ENCODE measurements at regions not wholly inside any gene's neighbourhood (a gene's known extent, or its start where the extent isn't known, plus 50 kb on each side); places are given as distances from the start of the nearest gene placed in this dataset.

DNA sequence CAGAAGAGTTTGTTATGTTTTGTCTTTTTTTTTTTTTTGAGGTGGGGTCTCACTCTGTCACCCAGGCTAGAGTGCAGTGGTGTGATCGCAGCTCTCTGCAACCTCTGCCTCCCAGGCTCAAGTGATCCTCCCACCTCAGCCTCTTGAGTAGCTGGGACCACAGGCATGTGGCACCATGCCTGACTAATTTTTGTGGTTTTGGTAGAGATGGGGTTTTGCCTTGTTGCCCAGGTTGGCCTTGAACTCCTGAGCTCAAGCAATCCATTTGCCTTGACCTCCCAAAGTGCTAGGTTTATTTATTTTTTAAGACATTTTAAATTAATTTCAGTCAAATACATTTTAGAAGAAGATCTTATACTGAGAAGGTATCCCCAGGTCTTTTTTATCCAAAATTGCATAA is 366.7 kb downstream of the KCNJ2 start:
- POLR2A ChIA-PET (ENCODE audit: unreplicated experiment): no interaction called here

More for the DNA sequence above, 366.7 kb downstream of the KCNJ2 start:
- Histone ChIP-seq H4K5ac (ENCODE audit: low read depth, low read length) (no peak overlapping the region), H3K14ac (replicated peaks; ENCODE audit: low read depth, low read length) (no peak overlapping the region), H2BK120ac (ENCODE audit: low read depth, low read length) (no peak overlapping the region), H3K18ac (ENCODE audit: low read depth, low read length) (no peak overlapping the region), H3K27ac (ENCODE audit: insufficient read depth, low read length) (no peak overlapping the region), H2BK15ac (ENCODE audit: low read depth, low read length) (no peak overlapping the region), H3K4me1 (ENCODE audit: control insufficient read depth, insufficient read depth, low read length) (no peaks in the 10 kb centered on the region; the same call in 1 of the 2 replicates), H3K23ac (ENCODE audit: low read depth, low read length) (no peak overlapping the region), H3K9ac (ENCODE audit: low read depth, low read length) (no peak overlapping the region), H3K56ac (ENCODE audit: extremely low read depth, insufficient read depth, low read length) (no peak overlapping the region), H4K8ac (ENCODE audit: low read depth in 2 of 2, low read length in 2 of 2) (no peak overlapping the region), H2BK5ac (ENCODE audit: low read depth, low read length, poor library complexity, severe bottlenecking) (no peak overlapping the region), H2AK5ac (ENCODE audit: low read depth, low read length) (no peak overlapping the region), H4K91ac (ENCODE audit: insufficient read depth, low read depth, low read length) (no peak overlapping the region), H3K4me2 (ENCODE audit: low read depth, low read length) (no peak overlapping the region), H3K4me3 (ENCODE audit: insufficient read depth, low read depth, low read length) (no peak overlapping the region), H4K20me1 (ENCODE audit: insufficient read depth, low read length) (no peaks in the 10 kb centered on the region), H3K9me1 (ENCODE audit: insufficient read depth, low read length) (no peaks in the 10 kb centered on the region), H3K27me3 (ENCODE audit: control insufficient read depth, insufficient read depth, low read length) (no peaks in the 10 kb centered on the region), H3K79me1 (ENCODE audit: low read depth in 1 of 2, low read length in 2 of 2) (no peaks in the 10 kb centered on the region), H2AFZ (replicated peaks; ENCODE audit: low read length, poor library complexity) (no peak overlapping the region), H2BK20ac (ENCODE audit: low read depth, low read length) (no peak overlapping the region), H2AK9ac (replicated peaks; ENCODE audit: low read depth, low read length, poor library complexity) (no peak overlapping the region), H3K9me3 (ENCODE audit: control insufficient read depth, insufficient read depth, low read length) (no peaks in the 10 kb centered on the region), H3K36me3 (ENCODE audit: control insufficient read depth, insufficient read depth, low read length) (no peaks in the 10 kb centered on the region), H3K4ac (ENCODE audit: low read depth, low read length) (no peak overlapping the region)
- BruUV-seq (replicated peaks): no TSS peak
- TF ChIP-seq BHLHE40 (IDR thresholded peaks at IDR 0.05; ENCODE audit: low read depth, low read length) (no peak), MXI1 (IDR thresholded peaks at IDR 0.05; ENCODE audit: borderline replicate concordance, low read depth, low read length) (no peak), MAFK (IDR thresholded peaks at IDR 0.05; ENCODE audit: low read depth, low read length) (no peak), RAD21 (IDR thresholded peaks at IDR 0.05; ENCODE audit: low read length) (no peak), RFX5 (IDR thresholded peaks at IDR 0.05; ENCODE audit: low read depth, low read length) (no peak), FOS (IDR thresholded peaks at IDR 0.05; ENCODE audit: low read depth, low read length) (no peak), RCOR1 (IDR thresholded peaks at IDR 0.05; ENCODE audit: insufficient replicate concordance, low read length) (no peak), CEBPB (IDR thresholded peaks at IDR 0.05; ENCODE audit: low read depth, low read length) (no peak), CHD1 (IDR thresholded peaks at IDR 0.05; ENCODE audit: low read depth, low read length) (no peak), NFE2L2 (IDR thresholded peaks at IDR 0.05; ENCODE audit: low read depth, low read length) (no peak)
- TF ChIP-seq, protein P1, sequence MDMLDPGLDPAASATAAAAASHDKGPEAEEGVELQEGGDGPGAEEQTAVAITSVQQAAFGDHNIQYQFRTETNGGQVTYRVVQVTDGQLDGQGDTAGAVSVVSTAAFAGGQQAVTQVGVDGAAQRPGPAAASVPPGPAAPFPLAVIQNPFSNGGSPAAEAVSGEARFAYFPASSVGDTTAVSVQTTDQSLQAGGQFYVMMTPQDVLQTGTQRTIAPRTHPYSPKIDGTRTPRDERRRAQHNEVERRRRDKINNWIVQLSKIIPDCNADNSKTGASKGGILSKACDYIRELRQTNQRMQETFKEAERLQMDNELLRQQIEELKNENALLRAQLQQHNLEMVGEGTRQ (IDR thresholded peaks at IDR 0.05; ENCODE audit: low read depth, low read length): no peak
- TF ChIP-seq, protein P2, sequence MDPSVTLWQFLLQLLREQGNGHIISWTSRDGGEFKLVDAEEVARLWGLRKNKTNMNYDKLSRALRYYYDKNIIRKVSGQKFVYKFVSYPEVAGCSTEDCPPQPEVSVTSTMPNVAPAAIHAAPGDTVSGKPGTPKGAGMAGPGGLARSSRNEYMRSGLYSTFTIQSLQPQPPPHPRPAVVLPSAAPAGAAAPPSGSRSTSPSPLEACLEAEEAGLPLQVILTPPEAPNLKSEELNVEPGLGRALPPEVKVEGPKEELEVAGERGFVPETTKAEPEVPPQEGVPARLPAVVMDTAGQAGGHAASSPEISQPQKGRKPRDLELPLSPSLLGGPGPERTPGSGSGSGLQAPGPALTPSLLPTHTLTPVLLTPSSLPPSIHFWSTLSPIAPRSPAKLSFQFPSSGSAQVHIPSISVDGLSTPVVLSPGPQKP (IDR thresholded peaks at IDR 0.05; ENCODE audit: borderline replicate concordance, low read depth, low read length): no peak
- ATAC-seq (ENCODE audit: low read depth): no peak
- WGBS, 2 experiments (ENCODE audit: extremely low coverage in 2 of 2, insufficient read length in 1 of 2): no CpG with 5 or more reads among the region's 1 CpG
- DNase-seq: no peak
- dilution Hi-C loops (cut with HindIII; ENCODE audit: low sequenced_read_pairs, unreplicated experiment): no loop called here
- intact Hi-C loops (cut with micrococcal nuclease): no loop called here
- in situ Hi-C loops (cut with MboI; ENCODE audit: low sequenced_read_pairs): no loop called here
- CTCF ChIA-PET: interaction anchor here (0.8 kb wide), 1 partner anchor 553 kb away, joined by 3 read pairs; no protein-coding TSS in a partner anchor

Data from IMR-90 (cell line).